Activated CD8-positive, alpha-beta T cell treated with anti-CD3 and anti-CD28 coated beads for 36 hours (primary cell): ENCODE measurements at regions not wholly inside any gene's neighbourhood (a gene's known extent, or its start where the extent isn't known, plus 50 kb on each side); places are given as distances from the start of the nearest gene placed in this dataset.

ENCODE experiments used
- ATAC-seq: fragments of 200-7000 bp; cut with Tn5 transposase; one replicate; pipeline ENCODE4 v1.10.0; 2021; ENCODE audit warnings: mild to moderate bottlenecking, moderate library complexity
- CTCF ChIA-PET: fragments of 350-600 bp; sonication (Branson Sonifier 250); formaldehyde crosslinking; loops from one replicate; lab custom pipeline; 2021; ENCODE audit warnings: antibody characterized with exemption; lab: Charles Lee
- POLR2A ChIA-PET: fragments of 350-600 bp; sonication (Branson Sonifier 250); formaldehyde crosslinking; loops from one replicate; lab custom pipeline; 2021; ENCODE audit warnings: antibody characterized with exemption; lab: Charles Lee
- DNase-seq: peaks from one replicate; pipeline ENCODE4 v3.0.0-alpha.2; 2020
- H3K27ac Mint-ChIP-seq: one replicate; pipeline ENCODE4 v1.8.0; 2021; ENCODE audit warnings: mild to moderate bottlenecking, mixed read lengths
- H3K27me3 Mint-ChIP-seq: one replicate; pipeline ENCODE4 v1.8.0; 2021; ENCODE audit warnings: mixed read lengths
- H3K36me3 Mint-ChIP-seq: one replicate; pipeline ENCODE4 v1.8.0; 2021; ENCODE audit warnings: low read depth, mixed read lengths
- H3K4me1 Mint-ChIP-seq: one replicate; pipeline ENCODE4 v1.8.0; 2021; ENCODE audit warnings: low read depth, mixed read lengths
- H3K4me3 Mint-ChIP-seq: one replicate; pipeline ENCODE4 v1.8.0; 2021; ENCODE audit warnings: mild to moderate bottlenecking, moderate library complexity, mixed read lengths
- H3K9me3 Mint-ChIP-seq: one replicate; pipeline ENCODE4 v1.8.0; 2021; ENCODE audit warnings: mixed read lengths
- CTCF ChIP-seq: fragments of 200-600 bp; IDR thresholded peaks from one replicate; pipeline ENCODE4 v1.8.0; 2022; ENCODE audit warnings: antibody characterized with exemption, mild to moderate bottlenecking
- intact Hi-C: fragments of 100-400 bp; cut with micrococcal nuclease; formaldehyde crosslinking; loops from one replicate; pipeline ENCODE4 v1.10.0; 2022

- Mint-ChIP-seq H3K27ac (no peak overlapping the region), H3K27me3 (no peaks in the 10 kb centered on the region), H3K4me1 (no peaks in the 10 kb centered on the region), H3K4me3 (no peak overlapping the region), H3K9me3 (no peaks in the 10 kb centered on the region), H3K36me3 (no peaks in the 10 kb centered on the region)
- no peak for TF ChIP-seq CTCF
- ATAC-seq, result no peak
- CTCF ChIA-PET, result no interaction called here
- intact Hi-C loops, result no loop called here
- POLR2A ChIA-PET, result no interaction called here
- DNase-seq, result no peak
Observed at GRCh38 chr6:97703661-97704060, 420.6 kb upstream of the MMS22L start.

- H3K27ac Mint-ChIP-seq, result no peak overlapping the region
- intact Hi-C loops, result no loop called here
- no peak for TF ChIP-seq CTCF
- H3K27me3 Mint-ChIP-seq, result no peaks in the 10 kb centered on the region
- no peaks in the 10 kb centered on the region for H3K36me3 Mint-ChIP-seq
- ChIA-PET POLR2A (no interaction called here), CTCF (no interaction called here)
- H3K4me3 Mint-ChIP-seq, result no peak overlapping the region
- DNase-seq, result no peak
- no peak for ATAC-seq
- H3K4me1 Mint-ChIP-seq, result no peaks in the 10 kb centered on the region
- no peaks in the 10 kb centered on the region for H3K9me3 Mint-ChIP-seq
Observed at GRCh38 chr6:97705568-97705967, 422.6 kb upstream of the MMS22L start.

- no peak for ATAC-seq
Observed at GRCh38 chr6:97712751-97713150, 429.7 kb upstream of the MMS22L start.

GRCh38 chr6:97714772-97715171 lies 431.8 kb upstream of the MMS22L start:
- H3K36me3 Mint-ChIP-seq, result no peaks in the 10 kb centered on the region
- DNase-seq (no peak), ATAC-seq (no peak)
- H3K4me3 Mint-ChIP-seq, result no peak overlapping the region
- H3K9me3 Mint-ChIP-seq, result no peaks in the 10 kb centered on the region
- CTCF ChIA-PET, result no interaction called here
- intact Hi-C loops, result no loop called here
- H3K27ac Mint-ChIP-seq, result no peak overlapping the region
- no peaks in the 10 kb centered on the region for H3K27me3 Mint-ChIP-seq
- POLR2A ChIA-PET, result no interaction called here
- no peaks in the 10 kb centered on the region for H3K4me1 Mint-ChIP-seq
- TF ChIP-seq CTCF, result no peak

More at GRCh38 chr6:97712751-97713150, 429.7 kb upstream of the MMS22L start:
- DNase-seq, result no peak
- H3K27me3 Mint-ChIP-seq, result no peaks in the 10 kb centered on the region
- intact Hi-C loops, result no loop called here
- no peaks in the 10 kb centered on the region for H3K4me1 Mint-ChIP-seq
- POLR2A ChIA-PET, result interaction anchor here (0.5 kb wide), 1 partner anchor 11 kb away, joined by 3 read pairs; no protein-coding TSS in a partner anchor
- no peak for TF ChIP-seq CTCF
- CTCF ChIA-PET, result no interaction called here
- H3K4me3 Mint-ChIP-seq, result no peak overlapping the region
- H3K27ac Mint-ChIP-seq, result no peak overlapping the region
- no peaks in the 10 kb centered on the region for H3K9me3 Mint-ChIP-seq
- H3K36me3 Mint-ChIP-seq, result no peaks in the 10 kb centered on the region

- Mint-ChIP-seq H3K36me3 (no peaks in the 10 kb centered on the region), H3K9me3 (no peaks in the 10 kb centered on the region), H3K27me3 (no peaks in the 10 kb centered on the region), H3K4me3 (no peak overlapping the region), H3K4me1 (no peaks in the 10 kb centered on the region), H3K27ac (no peak overlapping the region)
- intact Hi-C loops, result no loop called here
- ChIA-PET CTCF (no interaction called here), POLR2A (no interaction called here)
- no peak for DNase-seq
- no peak for TF ChIP-seq CTCF
- ATAC-seq, result no peak
Observed at GRCh38 chr6:97717086-97717485, 434.1 kb upstream of the MMS22L start.
